GM12878 (cell line): ENCODE measurements at regions not wholly inside any gene's neighbourhood (a gene's known extent, or its start where the extent isn't known, plus 50 kb on each side); places are given as distances from the start of the nearest gene placed in this dataset.

Experiments used
- BRCA1 ChIP-seq: IDR thresholded peaks from 2 replicates; pipeline ENCODE4 v1.6.1; 2011; ENCODE audit warnings: low read depth, low read length, improper control_type of control experiment
- CBX5 ChIP-seq: sonication (generic); IDR thresholded peaks from 2 replicates; pipeline ENCODE4 v1.6.1; 2016; ENCODE audit warnings: low read depth, moderate library complexity, mild to moderate bottlenecking, inconsistent platforms
- CHD1 ChIP-seq: IDR thresholded peaks from 2 replicates; pipeline ENCODE4 v1.6.1; 2012; ENCODE audit warnings: low read depth, low read length, improper control_type of control experiment
- ESRRA ChIP-seq: IDR thresholded peaks from 2 replicates; pipeline ENCODE4 v1.6.1; 2012; ENCODE audit warnings: mild to moderate bottlenecking, low read length, improper control_type of control experiment
- EZH2 ChIP-seq: IDR thresholded peaks from 2 replicates; pipeline ENCODE4 v1.6.1; 2012; ENCODE audit warnings: low read depth, mild to moderate bottlenecking, control low read depth, inconsistent platforms, low read length, borderline replicate concordance; ENCODE audit not compliant: control insufficient read depth
- JUNB ChIP-seq: IDR thresholded peaks from 2 replicates; pipeline ENCODE4 v1.6.1; 2016; ENCODE audit warnings: antibody characterized with exemption, mild to moderate bottlenecking
- MYC ChIP-seq: IDR thresholded peaks from 2 replicates; pipeline ENCODE4 v1.6.1; 2011; ENCODE audit warnings: mild to moderate bottlenecking, low read length, moderate library complexity, inconsistent platforms; ENCODE audit not compliant: insufficient read depth, insufficient replicate concordance, insufficient read length, severe bottlenecking
- POLR2A ChIP-seq: IDR thresholded peaks from 2 replicates; pipeline ENCODE4 v1.6.1; 2011; ENCODE audit warnings: low read depth, mild to moderate bottlenecking, low read length
- RCOR1 ChIP-seq: conservative IDR thresholded peaks from 2 replicates; pipeline ENCODE4 v1.6.1; 2012; ENCODE audit warnings: low read depth, low read length, improper control_type of control experiment
- SMC3 ChIP-seq: IDR thresholded peaks from 2 replicates; pipeline ENCODE4 v1.6.1; 2011; ENCODE audit warnings: low read length, improper control_type of control experiment, borderline replicate concordance
- ZNF274 ChIP-seq: IDR thresholded peaks from one replicate; pipeline ENCODE4 v1.8.0; 2011; ENCODE audit not compliant: insufficient read length, insufficient read depth
- TF ChIP-seq, protein P1 (sequence below): IDR thresholded peaks from 2 replicates; pipeline ENCODE4 v1.6.1; 2011; ENCODE audit warnings: low read depth, mild to moderate bottlenecking, low read length, moderate library complexity, borderline replicate concordance; ENCODE audit errors: extremely low read depth
- TF ChIP-seq, protein P2 (sequence below): IDR thresholded peaks from 2 replicates; pipeline ENCODE4 v1.6.1; 2012; ENCODE audit warnings: mild to moderate bottlenecking, low read depth, low read length

- TF ChIP-seq CBX5 (no peak), RCOR1 (no peak), JUNB (no peak), SMC3 (no peak), BRCA1 (no peak), POLR2A (no peak), ZNF274 (no peak), EZH2 (no peak), CHD1 (no peak), MYC (no peak), ESRRA (no peak)
- TF ChIP-seq, protein P1, sequence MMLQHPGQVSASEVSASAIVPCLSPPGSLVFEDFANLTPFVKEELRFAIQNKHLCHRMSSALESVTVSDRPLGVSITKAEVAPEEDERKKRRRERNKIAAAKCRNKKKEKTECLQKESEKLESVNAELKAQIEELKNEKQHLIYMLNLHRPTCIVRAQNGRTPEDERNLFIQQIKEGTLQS: no peak
- TF ChIP-seq, protein P2, sequence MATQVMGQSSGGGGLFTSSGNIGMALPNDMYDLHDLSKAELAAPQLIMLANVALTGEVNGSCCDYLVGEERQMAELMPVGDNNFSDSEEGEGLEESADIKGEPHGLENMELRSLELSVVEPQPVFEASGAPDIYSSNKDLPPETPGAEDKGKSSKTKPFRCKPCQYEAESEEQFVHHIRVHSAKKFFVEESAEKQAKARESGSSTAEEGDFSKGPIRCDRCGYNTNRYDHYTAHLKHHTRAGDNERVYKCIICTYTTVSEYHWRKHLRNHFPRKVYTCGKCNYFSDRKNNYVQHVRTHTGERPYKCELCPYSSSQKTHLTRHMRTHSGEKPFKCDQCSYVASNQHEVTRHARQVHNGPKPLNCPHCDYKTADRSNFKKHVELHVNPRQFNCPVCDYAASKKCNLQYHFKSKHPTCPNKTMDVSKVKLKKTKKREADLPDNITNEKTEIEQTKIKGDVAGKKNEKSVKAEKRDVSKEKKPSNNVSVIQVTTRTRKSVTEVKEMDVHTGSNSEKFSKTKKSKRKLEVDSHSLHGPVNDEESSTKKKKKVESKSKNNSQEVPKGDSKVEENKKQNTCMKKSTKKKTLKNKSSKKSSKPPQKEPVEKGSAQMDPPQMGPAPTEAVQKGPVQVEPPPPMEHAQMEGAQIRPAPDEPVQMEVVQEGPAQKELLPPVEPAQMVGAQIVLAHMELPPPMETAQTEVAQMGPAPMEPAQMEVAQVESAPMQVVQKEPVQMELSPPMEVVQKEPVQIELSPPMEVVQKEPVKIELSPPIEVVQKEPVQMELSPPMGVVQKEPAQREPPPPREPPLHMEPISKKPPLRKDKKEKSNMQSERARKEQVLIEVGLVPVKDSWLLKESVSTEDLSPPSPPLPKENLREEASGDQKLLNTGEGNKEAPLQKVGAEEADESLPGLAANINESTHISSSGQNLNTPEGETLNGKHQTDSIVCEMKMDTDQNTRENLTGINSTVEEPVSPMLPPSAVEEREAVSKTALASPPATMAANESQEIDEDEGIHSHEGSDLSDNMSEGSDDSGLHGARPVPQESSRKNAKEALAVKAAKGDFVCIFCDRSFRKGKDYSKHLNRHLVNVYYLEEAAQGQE: no peak
Observed at GRCh38 chr13:106425661-106426060, 109.8 kb downstream of the EFNB2 start.
